Right lobe of liver (tissue), 6 donors: ENCODE measurements at regions not wholly inside any gene's neighbourhood (a gene's known extent, or its start where the extent isn't known, plus 50 kb on each side); places are given as distances from the start of the nearest gene placed in this dataset.

ENCODE experiments used
- ATAC-seq, 4 donors: fragments of 200-7000 bp; cut with Tn5 transposase; one replicate each; pipeline ENCODE4 v1.9.1; 2020; ENCODE audit warnings: mild to moderate bottlenecking in 4 of 4, moderate library complexity in 4 of 4
- DNase-seq, 3 donors: peaks; one replicate each; pipeline ENCODE4 v3.0.0-alpha.2; 2020
- H3K27ac ChIP-seq, 3 donors: fragments of 200-600 bp; one replicate each; pipeline ENCODE4 v1.8.0; 2022
- H3K27me3 ChIP-seq, 2 donors: fragments of 200-600 bp; one replicate each; pipeline ENCODE4 v1.8.0; 2022
- H3K36me3 ChIP-seq, 4 donors: fragments of 200-600 bp; sonication (generic) in 1 of 4; one replicate each; pipeline versions ENCODE4 v1.5.1 to v1.8.0; 2017 to 2022; ENCODE audit warnings: control low read depth in 1 of 4
- H3K4me1 ChIP-seq, 4 donors: fragments of 200-600 bp; sonication (generic) in 1 of 4; one replicate each; pipeline versions ENCODE4 v1.5.1 to v1.8.0; 2017 to 2022; ENCODE audit warnings: control low read depth in 1 of 4
- H3K4me3 ChIP-seq, 3 donors: fragments of 200-600 bp; one replicate each; pipeline ENCODE4 v1.8.0; 2022
- H3K9me3 ChIP-seq, 4 donors: fragments of 200-600 bp; sonication (generic) in 1 of 4; one replicate each; pipeline versions ENCODE4 v1.5.1 to v1.8.0; 2017 to 2022; ENCODE audit warnings: control low read depth in 1 of 4
- POLR2A ChIP-seq: fragments of 450-650 bp; IDR thresholded peaks from one replicate; pipeline ENCODE4 v1.6.1; 2017; ENCODE audit warnings: antibody characterized with exemption, mild to moderate bottlenecking
- WGBS: methylation state at CpG from one replicate; pipeline ENCODE4 v1.1.6; 2018; ENCODE audit warnings: low coverage, low lambda C conversion rate; ENCODE audit not compliant: insufficient coverage; ENCODE audit errors: missing lambda C conversion rate; 5-methylcytosine and 5-hydroxymethylcytosine counted together
- intact Hi-C, 2 donors: fragments of 100-400 bp; cut with DNase I; formaldehyde crosslinking; loops; one replicate each; pipeline versions ENCODE4 v1.11.2 to v1.14.1; 2022
- TF ChIP-seq, protein P1 (sequence below), 4 donors: fragments of 200-600 bp in 3 of 4; fragments of 450-650 bp in 1 of 4; IDR thresholded peaks; one replicate each; pipeline versions ENCODE4 v1.5.1 to v1.8.0; 2016 to 2022; ENCODE audit warnings: antibody characterized with exemption in 4 of 4, mild to moderate bottlenecking in 2 of 4
- donor health status: DM: no; HTN: yes; CAD: no.
- donor health status: DM: no; HTN: no; CAD: no.
- donor health status: DM: no; HTN: no; CAD: no.
- donor health status: DM: no; HTN: yes; CAD: no.
- donor health status: DM: no; HTN: yes; CAD: no.

- DNase-seq (no peak), ATAC-seq (no peak)
- H3K4me3 ChIP-seq: no peak overlapping the region
- TF ChIP-seq POLR2A: no peak
- TF ChIP-seq, protein P1, sequence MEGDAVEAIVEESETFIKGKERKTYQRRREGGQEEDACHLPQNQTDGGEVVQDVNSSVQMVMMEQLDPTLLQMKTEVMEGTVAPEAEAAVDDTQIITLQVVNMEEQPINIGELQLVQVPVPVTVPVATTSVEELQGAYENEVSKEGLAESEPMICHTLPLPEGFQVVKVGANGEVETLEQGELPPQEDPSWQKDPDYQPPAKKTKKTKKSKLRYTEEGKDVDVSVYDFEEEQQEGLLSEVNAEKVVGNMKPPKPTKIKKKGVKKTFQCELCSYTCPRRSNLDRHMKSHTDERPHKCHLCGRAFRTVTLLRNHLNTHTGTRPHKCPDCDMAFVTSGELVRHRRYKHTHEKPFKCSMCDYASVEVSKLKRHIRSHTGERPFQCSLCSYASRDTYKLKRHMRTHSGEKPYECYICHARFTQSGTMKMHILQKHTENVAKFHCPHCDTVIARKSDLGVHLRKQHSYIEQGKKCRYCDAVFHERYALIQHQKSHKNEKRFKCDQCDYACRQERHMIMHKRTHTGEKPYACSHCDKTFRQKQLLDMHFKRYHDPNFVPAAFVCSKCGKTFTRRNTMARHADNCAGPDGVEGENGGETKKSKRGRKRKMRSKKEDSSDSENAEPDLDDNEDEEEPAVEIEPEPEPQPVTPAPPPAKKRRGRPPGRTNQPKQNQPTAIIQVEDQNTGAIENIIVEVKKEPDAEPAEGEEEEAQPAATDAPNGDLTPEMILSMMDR (IDR thresholded peaks at IDR 0.05): no peak
- no peaks in the 10 kb centered on the region for H3K9me3 ChIP-seq
- H3K36me3 ChIP-seq: no peaks in the 10 kb centered on the region
- 61% methylated on average over 5 of the region's 5 CpGs for whole genome bisulfite sequencing
- H3K27me3 ChIP-seq: no peaks in the 10 kb centered on the region
- H3K4me1 ChIP-seq: no peaks in the 10 kb centered on the region
- H3K27ac ChIP-seq: no peak overlapping the region
- intact Hi-C loops: no loop called here
Measured at GRCh38 chr20:24118034-24118433, 129.5 kb upstream of the GGTLC1 start.

DNA sequence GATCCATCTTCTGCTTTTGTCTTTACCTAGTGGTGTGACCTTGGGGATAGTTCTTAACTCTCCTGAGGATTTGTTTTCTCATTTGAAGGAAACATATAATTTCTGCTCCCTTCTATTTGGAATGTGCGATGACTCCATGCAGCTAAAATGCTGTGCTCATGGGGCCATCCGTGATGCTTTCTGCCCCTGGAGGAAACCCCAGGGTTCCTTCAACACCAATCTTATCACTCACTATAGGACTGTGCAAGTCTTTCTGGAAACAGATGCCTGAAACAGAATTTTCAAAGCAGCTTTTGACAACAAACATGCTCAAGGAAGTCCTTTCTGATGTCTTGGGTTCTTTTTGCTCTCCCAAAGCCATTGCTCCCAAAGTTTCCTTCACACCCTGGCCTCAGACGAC, 128.8 kb upstream of the GGTLC1 start:
- ATAC-seq (no peak), DNase-seq (no peak)
- TF ChIP-seq, protein P1 (IDR thresholded peaks at IDR 0.05): no peak
- TF ChIP-seq POLR2A: no peak
- no peaks in the 10 kb centered on the region for H3K27me3 ChIP-seq
- intact Hi-C loops: no loop called here
- no peaks in the 10 kb centered on the region for H3K4me1 ChIP-seq
- WGBS: 55% methylated on average over 3 of the region's 3 CpGs
- no peaks in the 10 kb centered on the region for H3K9me3 ChIP-seq
- no peak overlapping the region for H3K4me3 ChIP-seq
- H3K36me3 ChIP-seq: no peaks in the 10 kb centered on the region
- H3K27ac ChIP-seq: no peak overlapping the region

GRCh38 chr20:24116611-24117010, 128.0 kb upstream of the GGTLC1 start:
- TF ChIP-seq, protein P1 (IDR thresholded peaks at IDR 0.05): no peak
- Histone ChIP-seq H3K4me1 (no peaks in the 10 kb centered on the region), H3K4me3 (no peak overlapping the region), H3K36me3 (no peaks in the 10 kb centered on the region), H3K9me3 (no peaks in the 10 kb centered on the region), H3K27ac (no peak overlapping the region), H3K27me3 (no peaks in the 10 kb centered on the region)
- 50% methylated on average over 1 of the region's 4 CpGs for WGBS
- ATAC-seq: no peak
- DNase-seq: no peak
- intact Hi-C loops: no loop called here

DNA sequence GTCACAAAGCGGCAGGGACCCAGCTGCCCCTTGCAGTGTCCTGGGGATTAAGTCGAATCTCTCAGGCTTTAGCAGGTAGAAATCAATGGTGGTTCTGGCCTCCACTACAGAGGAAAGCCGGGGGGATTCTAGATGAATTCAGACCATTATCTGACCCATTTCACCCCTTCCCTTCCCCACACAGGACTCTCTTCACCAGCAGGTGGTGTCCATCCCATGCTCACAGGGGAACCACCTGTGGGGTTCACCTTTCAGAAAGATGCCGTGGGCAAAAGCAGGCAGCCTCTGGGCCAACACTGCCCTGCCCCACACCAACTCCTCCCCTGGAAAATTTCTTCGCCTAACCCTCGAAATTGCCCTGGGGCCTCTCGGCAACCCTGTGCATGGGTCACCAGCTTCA, 123.8 kb upstream of the GGTLC1 start:
- intact Hi-C loops: no loop called here
- ATAC-seq (peak in 1 of 4 donors; percentile 10), DNase-seq (no peak)
- Histone ChIP-seq H3K4me3 (no peak overlapping the region), H3K27me3 (no peaks in the 10 kb centered on the region), H3K27ac (no peak overlapping the region), H3K9me3 (no peaks in the 10 kb centered on the region), H3K36me3 (no peaks in the 10 kb centered on the region), H3K4me1 (no peaks in the 10 kb centered on the region)
- WGBS: 92% methylated on average over 6 of the region's 7 CpGs
- TF ChIP-seq POLR2A: no peak
- TF ChIP-seq, protein P1 (IDR thresholded peaks at IDR 0.05): no peak

DNA sequence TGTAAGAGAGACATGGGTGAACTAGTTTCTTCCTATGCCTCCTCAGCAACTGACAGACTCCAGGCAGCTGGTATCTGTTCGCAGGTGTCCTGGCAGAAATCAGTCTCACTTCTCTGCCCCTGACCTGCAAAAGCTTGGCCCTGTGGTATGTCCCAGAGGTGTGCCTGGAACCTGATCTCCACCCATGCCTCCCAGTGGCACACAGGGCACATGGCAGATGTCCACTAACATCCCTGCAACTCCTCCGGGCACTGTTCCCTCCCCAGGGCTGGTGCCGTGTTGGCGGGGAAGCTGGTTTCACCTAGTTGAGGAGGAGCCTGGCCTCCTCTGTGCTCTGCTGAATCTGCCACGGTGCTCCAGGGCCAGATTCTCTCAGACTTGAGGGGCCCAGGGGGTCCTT, 123.3 kb upstream of the GGTLC1 start:
- Histone ChIP-seq H3K4me1 (no peaks in the 10 kb centered on the region), H3K9me3 (no peaks in the 10 kb centered on the region), H3K4me3 (no peak overlapping the region), H3K27me3 (no peaks in the 10 kb centered on the region), H3K27ac (no peak overlapping the region), H3K36me3 (no peaks in the 10 kb centered on the region)
- ATAC-seq (peak; percentile 91 to 99 (median 94)), DNase-seq (peak; percentile 60 to 94 (median 87))
- no peak for TF ChIP-seq POLR2A
- TF ChIP-seq, protein P1 (IDR thresholded peaks at IDR 0.05): peak in 1 of 4 donors; percentile 6
- intact Hi-C loops: no loop called here
- 50% methylated on average over 3 of the region's 5 CpGs for WGBS
